ENCODE measurements at regions not wholly inside any gene's neighbourhood (a gene's known extent, or its start where the extent isn't known, plus 50 kb on each side); places are given as distances from the start of the nearest gene placed in this dataset.

GRCh38 chr6:6713657-6714056 lies 125.1 kb downstream of the LY86 start:
- TF ChIP-seq CTCF (IDR thresholded peaks at IDR 0.05; ENCODE audit: low read length) (no peak), EZH2 (IDR thresholded peaks at IDR 0.05; ENCODE audit: borderline replicate concordance, low read length) (no peak)
